Right kidney (tissue), 1 donor: ENCODE measurements at regions not wholly inside any gene's neighbourhood (a gene's known extent, or its start where the extent isn't known, plus 50 kb on each side); places are given as distances from the start of the nearest gene placed in this dataset.
"Not testable (repeated sequence)": the region's sequence is repeated elsewhere in the genome, so short reads cannot be mapped to it uniquely, and the experiment has no call there.

ENCODE experiments used
- DNase-seq: peaks from one replicate; pipeline ENCODE4 v3.0.0-alpha.2; 2016

DNA sequence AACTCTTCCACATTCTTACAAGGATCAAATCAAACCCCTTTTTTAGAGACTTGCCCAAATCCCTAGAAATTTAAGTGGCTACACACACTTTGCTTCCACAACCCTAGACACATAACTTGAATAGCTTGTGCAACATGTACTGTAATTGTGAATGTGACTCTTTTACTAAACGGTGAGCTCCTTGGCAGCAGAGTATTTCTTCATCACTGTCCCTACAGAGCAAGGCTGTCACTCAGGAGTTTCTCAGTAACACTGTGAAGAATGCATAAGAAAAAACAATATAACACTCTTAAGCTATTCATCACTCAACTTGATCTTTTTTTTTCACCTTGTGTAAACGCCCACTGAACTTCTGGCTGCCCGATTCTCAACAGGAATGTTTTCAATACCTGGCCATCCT lies 53.8 kb upstream of the ADAMTS18 start:
- no peak for DNase-seq

DNA sequence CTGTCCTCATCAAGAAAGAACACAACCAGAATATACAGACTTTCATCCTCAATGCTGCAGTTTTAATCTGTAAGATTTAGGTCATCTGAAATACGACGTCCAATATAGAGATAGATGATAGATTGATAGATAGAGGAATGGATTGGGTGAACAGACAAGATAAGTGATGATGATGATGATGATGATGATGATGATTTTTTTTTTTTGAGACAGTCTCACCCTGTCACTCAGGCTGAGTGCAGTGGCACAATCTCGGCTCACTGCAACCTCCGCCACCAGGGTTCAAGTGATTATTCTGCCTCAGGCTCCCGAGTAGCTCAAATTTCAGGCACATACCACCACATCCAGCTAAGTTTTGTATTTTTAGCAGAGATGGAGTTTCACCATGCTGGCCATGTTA lies 56.3 kb upstream of the ADAMTS18 start:
- DNase-seq, result no peak

- no peak for DNase-seq
These were observed 62.1 kb upstream of the ADAMTS18 start for GRCh38 chr16:77496934-77497333.

- DNase-seq, result peak; percentile 42
These were observed 64.8 kb upstream of the ADAMTS18 start for GRCh38 chr16:77499373-77500285.

GRCh38 chr16:77500286-77500598 lies 65.4 kb upstream of the ADAMTS18 start:
- no peak for DNase-seq

GRCh38 chr16:77500934-77501664 lies 66.3 kb upstream of the ADAMTS18 start:
- no peak for DNase-seq

- no peak for DNase-seq
These were observed 67.6 kb upstream of the ADAMTS18 start for GRCh38 chr16:77502448-77502847.

- DNase-seq, result not testable (repeated sequence)
These were observed 71.7 kb upstream of the ADAMTS18 start for GRCh38 chr16:77506492-77506891.

GRCh38 chr16:77509051-77509450 lies 74.2 kb upstream of the ADAMTS18 start:
- no peak for DNase-seq

GRCh38 chr16:77509796-77510195 lies 75.0 kb upstream of the ADAMTS18 start:
- DNase-seq, result no peak

DNA sequence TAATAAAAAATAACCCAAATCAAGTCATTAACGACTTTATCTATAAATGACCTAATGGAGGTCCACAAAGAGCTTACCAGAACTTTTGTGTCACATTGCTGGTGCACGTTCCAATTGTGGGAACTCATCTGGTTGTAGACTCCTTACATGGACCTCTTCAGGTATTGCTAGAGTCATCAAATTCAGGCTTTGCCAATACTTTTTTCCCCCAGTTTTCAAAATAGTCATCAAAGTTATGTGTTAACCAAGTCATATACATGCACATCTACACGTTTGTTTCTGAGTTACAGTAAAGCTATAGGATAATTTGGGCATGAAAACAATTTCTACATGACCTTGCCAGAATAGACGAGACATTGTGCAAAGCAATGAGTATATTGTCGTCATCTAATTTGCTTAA lies 76.2 kb upstream of the ADAMTS18 start:
- DNase-seq, result no peak

- DNase-seq, result no peak
These were observed 79.8 kb upstream of the ADAMTS18 start for GRCh38 chr16:77514500-77515220.

- DNase-seq, result not testable (repeated sequence)
These were observed 90.4 kb upstream of the ADAMTS18 start for GRCh38 chr16:77525226-77525625.

- no peak for DNase-seq
These were observed 96.9 kb upstream of the ADAMTS18 start for GRCh38 chr16:77531752-77532151.

DNA sequence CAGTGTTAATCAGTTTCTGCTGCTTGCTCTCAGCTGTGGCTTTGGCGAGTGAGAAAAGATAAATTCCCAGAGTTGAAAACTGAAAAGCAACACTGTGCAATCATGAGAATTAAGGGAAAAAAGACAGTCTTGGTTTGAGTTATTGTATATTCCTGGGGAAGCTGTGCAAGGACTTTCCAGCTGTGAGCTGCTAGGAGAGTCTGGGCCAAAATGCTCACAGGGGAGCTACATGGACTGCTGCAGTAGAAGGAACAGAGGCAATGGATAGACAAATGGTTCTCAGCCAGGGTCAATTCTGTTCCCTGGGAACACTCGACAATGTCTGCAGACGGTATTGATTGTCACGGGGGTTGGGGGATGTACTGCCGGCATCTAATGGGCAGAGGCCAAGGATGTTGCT lies 102.0 kb upstream of the ADAMTS18 start:
- no peak for DNase-seq

DNA sequence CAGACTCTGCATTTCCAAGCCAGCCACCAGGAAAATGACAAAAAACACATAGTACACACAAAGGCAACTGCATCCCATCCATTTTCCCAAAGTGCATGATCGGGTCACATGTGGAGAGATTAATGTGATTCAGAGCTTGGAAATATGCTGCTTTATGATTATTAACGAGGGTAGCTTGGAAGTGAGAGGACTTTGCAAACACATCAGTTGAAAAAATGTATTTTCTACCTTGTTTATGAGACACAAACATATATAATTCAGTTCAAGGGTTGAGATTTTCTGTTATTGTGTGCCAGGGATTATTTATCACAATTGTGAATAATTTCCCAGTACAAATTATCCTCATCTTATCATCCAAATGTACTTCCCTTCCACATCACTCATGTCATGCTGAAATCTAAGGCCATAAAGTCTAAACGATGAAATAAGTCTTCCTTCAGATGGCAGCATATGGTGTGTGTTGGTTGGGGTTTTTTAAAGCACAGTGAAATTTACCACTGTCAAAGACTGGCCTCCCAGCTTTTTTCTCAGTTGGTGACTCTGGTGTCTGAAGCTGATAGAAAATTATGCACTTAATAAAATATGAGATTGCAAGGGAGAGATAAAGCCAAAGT lies 104.7 kb upstream of the ADAMTS18 start:
- DNase-seq, result no peak

DNA sequence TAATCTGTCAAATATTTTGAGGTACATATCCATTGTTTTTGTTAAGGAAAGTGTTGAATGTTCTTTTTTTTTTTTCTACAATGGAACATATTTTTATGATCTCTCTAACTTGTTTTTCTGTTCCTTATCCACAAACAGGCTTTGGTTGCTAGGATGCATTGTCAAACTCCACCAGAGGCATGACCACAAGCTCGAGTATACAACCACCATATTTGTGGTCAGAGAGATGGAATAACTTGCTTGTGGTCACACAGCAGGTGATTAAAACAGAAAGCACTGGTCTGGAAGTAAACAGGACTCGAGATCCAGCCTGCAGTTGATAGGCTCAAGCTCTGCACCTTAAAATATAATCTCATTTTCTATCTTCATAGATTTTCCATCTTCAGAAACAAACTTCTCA lies 105.8 kb upstream of the ADAMTS18 start:
- DNase-seq, result no peak

DNA sequence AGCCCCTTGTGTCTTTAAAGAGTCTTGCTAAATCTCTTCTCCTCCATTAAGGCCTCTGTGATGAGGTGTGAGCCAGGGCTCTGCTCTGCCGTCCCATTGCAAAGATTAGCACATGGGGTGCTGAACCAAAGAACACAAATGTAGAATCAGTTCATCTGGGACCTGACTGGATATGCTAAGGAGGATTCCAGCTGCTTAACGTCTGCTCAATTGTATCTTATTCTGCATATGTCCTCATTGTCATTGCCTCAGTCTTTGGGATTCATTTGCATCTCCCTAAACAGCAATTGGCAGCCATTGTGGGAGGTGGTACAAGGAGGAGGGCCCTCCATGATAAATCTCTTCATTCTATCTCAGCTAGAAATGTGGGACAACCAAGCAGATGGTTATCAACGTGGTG lies 106.3 kb upstream of the ADAMTS18 start:
- DNase-seq, result no peak

DNA sequence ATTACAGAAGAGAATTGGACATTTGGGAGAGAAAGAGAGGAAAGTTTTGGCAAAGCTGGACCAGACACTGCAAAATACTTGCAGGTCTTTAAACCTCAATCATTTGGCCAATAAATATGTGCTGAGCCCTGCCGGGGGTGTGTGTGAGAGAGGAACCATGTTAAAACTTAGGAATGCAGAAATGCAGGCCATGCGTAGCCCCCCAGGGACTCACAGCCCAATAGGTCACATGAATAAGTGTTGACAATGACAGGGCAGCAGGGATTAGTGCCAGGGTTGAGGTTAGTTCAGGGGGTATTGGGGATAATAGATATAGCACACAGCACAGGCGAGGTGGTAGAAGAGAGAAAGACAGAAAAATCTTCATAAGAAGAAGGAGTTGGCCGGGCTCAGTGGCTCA lies 113.3 kb upstream of the ADAMTS18 start:
- no peak for DNase-seq

GRCh38 chr16:77548766-77549165 lies 113.9 kb upstream of the ADAMTS18 start:
- DNase-seq, result no peak

DNA sequence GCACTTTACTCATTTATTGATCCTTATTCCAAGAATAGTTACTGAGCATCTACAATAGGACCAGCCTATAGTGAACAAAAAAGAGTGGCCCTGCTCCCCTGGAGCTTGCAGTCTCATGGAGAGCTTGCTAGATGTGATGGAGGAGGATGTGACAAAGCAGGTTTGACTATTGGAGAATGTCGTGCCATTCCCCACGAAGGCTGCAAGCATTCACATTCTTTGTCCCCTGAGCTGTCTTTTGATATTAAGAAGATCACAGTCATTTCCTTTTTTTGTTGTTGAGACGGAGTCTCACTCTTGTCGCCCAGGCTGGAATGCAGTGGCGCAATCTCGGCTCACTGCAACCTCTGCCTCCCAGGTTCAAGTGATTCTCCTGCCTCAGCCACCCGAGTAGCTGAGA lies 115.0 kb upstream of the ADAMTS18 start:
- no peak for DNase-seq

DNA sequence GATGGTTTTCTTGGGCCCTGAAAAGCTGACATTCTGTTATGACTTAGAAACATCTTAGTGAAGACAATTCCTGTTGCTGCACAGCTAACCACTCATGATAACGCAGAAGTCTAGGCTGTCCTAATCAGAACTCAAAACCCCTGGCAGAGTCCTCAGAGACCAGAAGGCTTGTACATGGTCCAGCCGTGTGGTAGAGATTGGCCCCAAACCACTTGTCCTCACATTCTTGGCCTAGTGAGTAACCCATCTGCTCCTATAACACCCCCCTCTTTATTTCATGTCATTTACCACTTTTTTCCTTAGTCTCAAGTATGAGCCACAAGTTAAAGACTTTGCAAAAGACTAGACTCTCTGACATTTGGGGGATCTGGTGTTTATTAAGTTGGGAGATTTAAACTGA lies 116.5 kb upstream of the ADAMTS18 start:
- no peak for DNase-seq

DNA sequence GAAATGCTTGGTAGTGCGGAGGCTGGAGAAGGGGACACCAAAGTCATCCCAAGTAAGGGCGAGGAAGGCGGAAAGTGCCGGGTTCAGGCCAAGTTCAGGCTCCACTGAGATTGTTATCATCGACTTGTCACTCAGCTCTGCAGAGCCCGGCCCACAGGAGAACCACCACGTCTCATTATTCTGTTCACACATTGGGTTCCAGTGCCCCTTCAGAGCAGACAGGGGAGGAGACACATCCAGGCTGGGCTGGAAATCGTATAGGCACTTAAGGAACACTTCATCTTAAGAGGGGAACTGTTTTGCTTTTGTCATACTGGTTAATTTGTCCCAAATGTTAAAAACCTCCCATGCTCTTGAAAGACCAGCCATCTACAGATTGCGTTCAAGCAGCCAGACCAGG lies 118.3 kb upstream of the ADAMTS18 start:
- DNase-seq, result no peak
